ENCODE measurements at regions not wholly inside any gene's neighbourhood (a gene's known extent, or its start where the extent isn't known, plus 50 kb on each side); places are given as distances from the start of the nearest gene placed in this dataset.

DNA sequence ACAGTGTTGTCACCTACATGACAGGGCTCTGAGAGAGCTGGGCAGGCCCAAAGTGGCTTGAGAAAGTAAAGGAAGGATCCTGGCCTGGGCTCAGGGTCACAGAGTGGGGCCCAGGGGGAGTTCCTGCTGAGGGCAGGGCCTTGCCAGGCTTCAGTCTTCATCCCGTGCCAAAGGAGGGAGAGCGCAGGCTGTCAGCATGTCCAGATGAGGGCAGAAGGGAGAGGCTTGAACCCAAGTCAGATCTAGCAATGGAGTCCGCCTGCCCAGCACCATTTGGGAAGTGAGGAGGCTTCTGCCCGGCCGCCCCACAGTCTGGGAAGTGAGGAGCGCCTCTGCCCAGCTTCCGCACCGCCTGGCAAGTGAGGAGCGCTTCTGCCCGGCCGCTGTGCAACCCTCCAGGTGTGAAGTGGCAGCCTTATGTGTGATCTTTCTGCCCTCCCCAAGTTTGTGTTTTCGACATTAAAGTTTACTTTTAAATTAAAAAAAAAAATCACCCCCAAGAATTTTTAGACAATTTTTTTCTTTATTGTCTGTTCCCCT is 303.6 kb upstream of the PROK2 start:
- H3K4me3 Mint-ChIP-seq: no peak overlapping the region
- no peaks in the 10 kb centered on the region for H3K27me3 Mint-ChIP-seq (ENCODE audit: low read depth)
- peak; percentile 37 for DNase-seq
- Histone ChIP-seq H3K23me2 (ENCODE audit: insufficient read length, low read depth, low read length, poor library complexity, severe bottlenecking) (no peaks in the 10 kb centered on the region), H3K4me1 (ENCODE audit: insufficient read depth, low read length) (no peaks in the 10 kb centered on the region), H3T11ph (ENCODE audit: low read length) (no peak overlapping the region), H3K79me2 (ENCODE audit: insufficient read depth, low read length) (no peaks in the 10 kb centered on the region), H3K23ac (ENCODE audit: insufficient read length, low read depth, low read length) (no peak overlapping the region), H3K27ac (ENCODE audit: insufficient read length, low read depth, low read length) (no peak overlapping the region), H3K56ac (ENCODE audit: insufficient read length, low read depth, low read length) (no peak overlapping the region), H3K4ac (ENCODE audit: low read depth, low read length) (no peak overlapping the region), H2BK12ac (ENCODE audit: insufficient read length, low read depth, low read length) (no peak overlapping the region), H3K27me3 (ENCODE audit: insufficient read depth, low read length) (no peaks in the 10 kb centered on the region), H2BK5ac (ENCODE audit: insufficient read length, low read length) (no peak overlapping the region), H4K8ac (replicated peaks; ENCODE audit: insufficient read length, low read depth, low read length) (no peak overlapping the region), H2BK120ac (ENCODE audit: low read depth, low read length, poor library complexity, severe bottlenecking) (no peak overlapping the region), H3K18ac (ENCODE audit: insufficient read length, low read depth, low read length) (no peak overlapping the region), H4K20me1 (ENCODE audit: control insufficient read depth, insufficient read depth, insufficient read length) (no peaks in the 10 kb centered on the region), H3K9ac (ENCODE audit: extremely low read depth, insufficient read length, low read length) (no peak overlapping the region), H3K79me1 (ENCODE audit: insufficient read depth, low read depth, low read length, poor library complexity, severe bottlenecking) (no peaks in the 10 kb centered on the region), H3K4me2 (ENCODE audit: insufficient read depth, insufficient read length, low read length) (no peak overlapping the region), H2AK5ac (ENCODE audit: insufficient read length, low read length) (no peak overlapping the region), H2AFZ (ENCODE audit: low read length) (no peak overlapping the region), H2BK20ac (ENCODE audit: low read depth, low read length, poor library complexity, severe bottlenecking) (no peak overlapping the region), H3K9me3 (ENCODE audit: control insufficient read depth, low read depth, low read length) (no peaks in the 10 kb centered on the region), H3K14ac (ENCODE audit: insufficient read depth, low read length) (no peak overlapping the region), H2BK15ac (ENCODE audit: low read depth, low read length) (no peak overlapping the region), H4K5ac (ENCODE audit: insufficient read length, low read depth, low read length) (no peak overlapping the region), H4K91ac (ENCODE audit: insufficient read length, low read depth, low read length) (no peak overlapping the region)
- TF ChIP-seq, protein P1, sequence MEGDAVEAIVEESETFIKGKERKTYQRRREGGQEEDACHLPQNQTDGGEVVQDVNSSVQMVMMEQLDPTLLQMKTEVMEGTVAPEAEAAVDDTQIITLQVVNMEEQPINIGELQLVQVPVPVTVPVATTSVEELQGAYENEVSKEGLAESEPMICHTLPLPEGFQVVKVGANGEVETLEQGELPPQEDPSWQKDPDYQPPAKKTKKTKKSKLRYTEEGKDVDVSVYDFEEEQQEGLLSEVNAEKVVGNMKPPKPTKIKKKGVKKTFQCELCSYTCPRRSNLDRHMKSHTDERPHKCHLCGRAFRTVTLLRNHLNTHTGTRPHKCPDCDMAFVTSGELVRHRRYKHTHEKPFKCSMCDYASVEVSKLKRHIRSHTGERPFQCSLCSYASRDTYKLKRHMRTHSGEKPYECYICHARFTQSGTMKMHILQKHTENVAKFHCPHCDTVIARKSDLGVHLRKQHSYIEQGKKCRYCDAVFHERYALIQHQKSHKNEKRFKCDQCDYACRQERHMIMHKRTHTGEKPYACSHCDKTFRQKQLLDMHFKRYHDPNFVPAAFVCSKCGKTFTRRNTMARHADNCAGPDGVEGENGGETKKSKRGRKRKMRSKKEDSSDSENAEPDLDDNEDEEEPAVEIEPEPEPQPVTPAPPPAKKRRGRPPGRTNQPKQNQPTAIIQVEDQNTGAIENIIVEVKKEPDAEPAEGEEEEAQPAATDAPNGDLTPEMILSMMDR (conservative IDR thresholded peaks at IDR 0.05): peak; percentile 30; the same call in 1 of the 3 replicates
- no peaks in the 10 kb centered on the region; a peak in 1 of 7 replicates for H3K36me3 Mint-ChIP-seq (ENCODE audit: insufficient read depth in 1 of 3, low read depth in 3 of 3)
- H3K9me3 Mint-ChIP-seq: no peaks in the 10 kb centered on the region
- no peak overlapping the region for H3K27ac Mint-ChIP-seq
- no CpG with 5 or more reads among the region's 12 CpGs for WGBS (ENCODE audit: extremely low coverage, insufficient read length, low lambda C conversion rate)
- H3K4me1 Mint-ChIP-seq: peaks cover 3 to 7% of the 10 kb centered on the region in 2 experiments

Measured in H9 (cell line).